ENCODE measurements at regions not wholly inside any gene's neighbourhood (a gene's known extent, or its start where the extent isn't known, plus 50 kb on each side); places are given as distances from the start of the nearest gene placed in this dataset.

- Histone ChIP-seq H3K9me2 (replicated peaks; ENCODE audit: low read depth, low read length) (no peaks in the 10 kb centered on the region), H3K4me1 (ENCODE audit: insufficient read depth, low read length, poor library complexity, severe bottlenecking) (no peaks in the 10 kb centered on the region), H2AFZ (ENCODE audit: low read length) (no peak overlapping the region), H3K9me3 (ENCODE audit: insufficient read depth, low read depth, low read length) (no peaks in the 10 kb centered on the region), H4K20me1 (ENCODE audit: insufficient read depth, low read length, poor library complexity, severe bottlenecking) (no peaks in the 10 kb centered on the region), H3K27me3 (ENCODE audit: insufficient read depth, low read length, poor library complexity, severe bottlenecking) (no peaks in the 10 kb centered on the region), H3K4me2 (ENCODE audit: low read depth, low read length, poor library complexity, severe bottlenecking) (no peak overlapping the region), H3K4me3 (ENCODE audit: low read length, poor library complexity, severe bottlenecking) (no peak overlapping the region), H3K36me3 (ENCODE audit: insufficient read depth, low read length) (no peaks in the 10 kb centered on the region), H3F3A (ENCODE audit: low read depth) (no peaks in the 10 kb centered on the region), H3K9ac (ENCODE audit: low read depth, low read length, poor library complexity, severe bottlenecking) (no peak overlapping the region), H3K79me2 (ENCODE audit: insufficient read depth, low read length) (no peaks in the 10 kb centered on the region)
- TF ChIP-seq, protein P1, sequence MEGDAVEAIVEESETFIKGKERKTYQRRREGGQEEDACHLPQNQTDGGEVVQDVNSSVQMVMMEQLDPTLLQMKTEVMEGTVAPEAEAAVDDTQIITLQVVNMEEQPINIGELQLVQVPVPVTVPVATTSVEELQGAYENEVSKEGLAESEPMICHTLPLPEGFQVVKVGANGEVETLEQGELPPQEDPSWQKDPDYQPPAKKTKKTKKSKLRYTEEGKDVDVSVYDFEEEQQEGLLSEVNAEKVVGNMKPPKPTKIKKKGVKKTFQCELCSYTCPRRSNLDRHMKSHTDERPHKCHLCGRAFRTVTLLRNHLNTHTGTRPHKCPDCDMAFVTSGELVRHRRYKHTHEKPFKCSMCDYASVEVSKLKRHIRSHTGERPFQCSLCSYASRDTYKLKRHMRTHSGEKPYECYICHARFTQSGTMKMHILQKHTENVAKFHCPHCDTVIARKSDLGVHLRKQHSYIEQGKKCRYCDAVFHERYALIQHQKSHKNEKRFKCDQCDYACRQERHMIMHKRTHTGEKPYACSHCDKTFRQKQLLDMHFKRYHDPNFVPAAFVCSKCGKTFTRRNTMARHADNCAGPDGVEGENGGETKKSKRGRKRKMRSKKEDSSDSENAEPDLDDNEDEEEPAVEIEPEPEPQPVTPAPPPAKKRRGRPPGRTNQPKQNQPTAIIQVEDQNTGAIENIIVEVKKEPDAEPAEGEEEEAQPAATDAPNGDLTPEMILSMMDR (conservative IDR thresholded peaks at IDR 0.05; ENCODE audit: low read length): no peak
- no peak for TF ChIP-seq EZH2phosphoT487 (IDR thresholded peaks at IDR 0.05; ENCODE audit: borderline replicate concordance)
Measured at GRCh38 chrX:13440176-13440575, 120.3 kb upstream of the ATXN3L start.

DNA sequence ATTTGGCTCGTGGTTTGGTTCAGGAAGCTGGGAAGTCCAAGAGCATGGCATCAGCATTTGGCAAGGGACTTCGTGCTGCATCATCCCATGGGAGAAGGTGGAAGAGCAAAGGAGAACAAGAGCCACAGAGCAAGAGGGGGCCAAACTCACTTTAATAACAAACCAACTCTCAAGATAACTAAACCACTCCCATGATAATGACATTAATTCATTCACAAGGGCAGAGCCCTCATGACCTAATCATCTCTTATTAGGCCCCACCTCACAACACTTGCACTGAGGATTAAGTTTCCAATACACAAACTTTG is 113.4 kb upstream of the ATXN3L start:
- no peak for TF ChIP-seq EZH2phosphoT487 (IDR thresholded peaks at IDR 0.05; ENCODE audit: borderline replicate concordance)
- TF ChIP-seq, protein P1 (conservative IDR thresholded peaks at IDR 0.05; ENCODE audit: low read length): no peak
- Histone ChIP-seq H3K9ac (ENCODE audit: low read depth, low read length, poor library complexity, severe bottlenecking) (no peak overlapping the region), H3K4me1 (ENCODE audit: insufficient read depth, low read length, poor library complexity, severe bottlenecking) (peaks cover 5% of the 10 kb centered on the region), H4K20me1 (ENCODE audit: insufficient read depth, low read length, poor library complexity, severe bottlenecking) (no peaks in the 10 kb centered on the region), H3K4me3 (ENCODE audit: low read length, poor library complexity, severe bottlenecking) (no peak overlapping the region), H3K36me3 (ENCODE audit: insufficient read depth, low read length) (no peaks in the 10 kb centered on the region), H3F3A (ENCODE audit: low read depth) (no peaks in the 10 kb centered on the region), H3K9me3 (ENCODE audit: insufficient read depth, low read depth, low read length) (no peaks in the 10 kb centered on the region), H2AFZ (ENCODE audit: low read length) (no peak overlapping the region), H3K4me2 (ENCODE audit: low read depth, low read length, poor library complexity, severe bottlenecking) (no peak overlapping the region), H3K79me2 (ENCODE audit: insufficient read depth, low read length) (no peaks in the 10 kb centered on the region), H3K27me3 (ENCODE audit: insufficient read depth, low read length, poor library complexity, severe bottlenecking) (no peaks in the 10 kb centered on the region), H3K9me2 (replicated peaks; ENCODE audit: low read depth, low read length) (no peaks in the 10 kb centered on the region)

DNA sequence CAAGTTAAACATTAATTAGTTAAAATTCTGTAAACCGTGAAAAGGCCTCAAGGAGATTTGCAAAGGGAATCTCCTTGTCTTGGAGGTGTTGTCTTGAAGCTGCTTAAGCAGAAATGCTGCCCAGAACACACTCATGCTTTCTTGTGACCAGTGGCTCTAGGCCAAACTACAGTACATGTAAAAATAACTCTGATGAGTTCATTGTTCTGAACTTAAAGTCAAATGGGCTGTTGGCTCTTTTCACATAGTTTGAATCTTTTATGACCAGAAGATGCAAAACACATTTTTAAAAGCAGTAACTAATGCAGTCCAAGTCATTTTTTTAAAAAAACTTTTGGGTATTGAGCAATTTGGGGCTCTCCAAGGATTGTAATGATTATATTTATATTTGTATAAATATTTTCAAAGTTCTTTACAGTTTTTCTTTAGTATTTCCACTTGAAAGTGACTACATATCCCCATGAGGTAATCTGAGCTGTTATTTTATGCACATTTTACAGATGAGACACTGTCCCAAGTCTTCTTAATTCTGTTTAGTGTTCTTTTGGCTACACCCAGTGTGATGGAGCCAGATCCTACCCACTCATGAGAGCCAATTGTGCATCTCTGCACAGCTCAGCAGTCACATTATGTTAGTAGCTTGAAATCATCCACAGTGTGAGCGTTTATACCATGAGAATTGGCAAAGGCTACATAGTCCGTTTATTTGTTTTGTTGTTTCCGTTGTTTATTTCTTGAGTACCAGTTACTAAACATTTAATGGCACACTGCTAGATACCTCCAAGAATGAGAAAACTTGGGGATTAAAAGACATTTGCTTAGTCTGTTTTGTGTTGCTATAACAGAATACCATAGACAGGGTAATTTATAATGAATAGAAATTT is 112.8 kb upstream of the ATXN3L start:
- H3K9me2 ChIP-seq (replicated peaks; ENCODE audit: low read depth, low read length): no peaks in the 10 kb centered on the region
- no peaks in the 10 kb centered on the region for H3K9me3 ChIP-seq (ENCODE audit: insufficient read depth, low read depth, low read length)
- no peaks in the 10 kb centered on the region for H3F3A ChIP-seq (ENCODE audit: low read depth)
- H3K4me3 ChIP-seq (ENCODE audit: low read length, poor library complexity, severe bottlenecking): no peak overlapping the region
- H2AFZ ChIP-seq (ENCODE audit: low read length): no peak overlapping the region
- H3K79me2 ChIP-seq (ENCODE audit: insufficient read depth, low read length): no peaks in the 10 kb centered on the region
- H3K4me1 ChIP-seq (ENCODE audit: insufficient read depth, low read length, poor library complexity, severe bottlenecking): peaks cover 10% of the 10 kb centered on the region
- no peak overlapping the region for H3K9ac ChIP-seq (ENCODE audit: low read depth, low read length, poor library complexity, severe bottlenecking)
- no peaks in the 10 kb centered on the region for H3K36me3 ChIP-seq (ENCODE audit: insufficient read depth, low read length)
- H4K20me1 ChIP-seq (ENCODE audit: insufficient read depth, low read length, poor library complexity, severe bottlenecking): no peaks in the 10 kb centered on the region
- H3K4me2 ChIP-seq (ENCODE audit: low read depth, low read length, poor library complexity, severe bottlenecking): no peak overlapping the region
- TF ChIP-seq EZH2phosphoT487 (IDR thresholded peaks at IDR 0.05; ENCODE audit: borderline replicate concordance): no peak
- TF ChIP-seq, protein P1 (conservative IDR thresholded peaks at IDR 0.05; ENCODE audit: low read length): no peak
- H3K27me3 ChIP-seq (ENCODE audit: insufficient read depth, low read length, poor library complexity, severe bottlenecking): no peaks in the 10 kb centered on the region

Data from Loucy (cell line).